Natural killer cell (primary cell): ENCODE measurements at regions not wholly inside any gene's neighbourhood (a gene's known extent, or its start where the extent isn't known, plus 50 kb on each side); places are given as distances from the start of the nearest gene placed in this dataset.

ENCODE experiments used
- ATAC-seq, 3 donors: fragments of 150-1000 bp in 2 of 3; fragments of 200-7000 bp in 1 of 3; cut with Tn5 transposase; 1 replicate in 1 of 3; 2 replicates in 2 of 3; pipeline ENCODE4 v1.10.0; 2021; ENCODE audit warnings: mild to moderate bottlenecking in 2 of 3, moderate library complexity in 2 of 3
- DNase-seq, 2 donors: peaks; one replicate each; pipeline versions ENCODE4 v3.0.0 to v3.0.0-alpha.2; 2013 to 2021; ENCODE audit warnings: mixed read lengths in 1 of 2
- H3K27ac ChIP-seq: one replicate; pipeline ENCODE4 v1.5.1; 2013; ENCODE audit warnings: mild to moderate bottlenecking, low read length
- H3K27me3 ChIP-seq: one replicate; pipeline ENCODE4 v1.6.1; 2013; ENCODE audit warnings: low read length; ENCODE audit not compliant: control insufficient read depth, insufficient read depth
- H3K36me3 ChIP-seq: one replicate; pipeline ENCODE4 v1.6.1; 2013; ENCODE audit warnings: low read length; ENCODE audit not compliant: control insufficient read depth, insufficient read depth
- H3K4me1 ChIP-seq: one replicate; pipeline ENCODE4 v1.6.1; 2013; ENCODE audit warnings: low read length; ENCODE audit not compliant: control insufficient read depth, insufficient read depth
- H3K4me3 ChIP-seq: one replicate; pipeline ENCODE4 v1.5.1; 2013; ENCODE audit warnings: low read length
- H3K9me3 ChIP-seq: one replicate; pipeline ENCODE4 v1.6.1; 2013; ENCODE audit warnings: low read length; ENCODE audit not compliant: control insufficient read depth, insufficient read depth
- H3K27ac Mint-ChIP-seq, 2 donors: one replicate each; pipeline ENCODE4 v1.8.0; 2022; ENCODE audit warnings: mild to moderate bottlenecking in 2 of 2, mixed read lengths in 2 of 2, moderate library complexity in 1 of 2
- H3K27me3 Mint-ChIP-seq, 2 donors: one replicate each; pipeline ENCODE4 v1.8.0; 2022; ENCODE audit warnings: low read depth in 2 of 2, mixed read lengths in 2 of 2
- H3K36me3 Mint-ChIP-seq: one replicate; pipeline ENCODE4 v1.8.0; 2022; ENCODE audit warnings: mixed read lengths
- H3K4me1 Mint-ChIP-seq, 2 donors: one replicate each; pipeline ENCODE4 v1.8.0; 2022; ENCODE audit warnings: mixed read lengths in 2 of 2
- H3K4me3 Mint-ChIP-seq: one replicate; pipeline ENCODE4 v1.8.0; 2022; ENCODE audit warnings: mild to moderate bottlenecking, moderate library complexity, mixed read lengths
- H3K9me3 Mint-ChIP-seq, 2 donors: one replicate each; pipeline ENCODE4 v1.8.0; 2022; ENCODE audit warnings: mixed read lengths in 2 of 2
- CTCF ChIP-seq: fragments of 200-600 bp; IDR thresholded peaks from one replicate; pipeline ENCODE4 v1.8.0; 2022; ENCODE audit warnings: antibody characterized with exemption
- WGBS: methylation state at CpG from one replicate; pipeline ENCODE4 v1.1.7; 2013; ENCODE audit warnings: missing lambda C conversion rate; ENCODE audit not compliant: insufficient coverage; 5-methylcytosine and 5-hydroxymethylcytosine counted together
- intact Hi-C: fragments of 100-400 bp; cut with micrococcal nuclease; formaldehyde crosslinking; loops from one replicate; pipeline ENCODE4 v1.14.2; 2022

GRCh38 chr12:81811778-81812125 lies 52.6 kb upstream of the PPFIA2 start:
- H3K4me3 Mint-ChIP-seq, result no peak overlapping the region

GRCh38 chr12:81811061-81811777 lies 52.1 kb upstream of the PPFIA2 start:
- no peak overlapping the region for H3K4me3 ChIP-seq
- H3K4me3 Mint-ChIP-seq, result no peak overlapping the region
- peaks cover 4% of the 10 kb centered on the region in 2 donors for H3K9me3 Mint-ChIP-seq
- no peak overlapping the region for H3K27ac ChIP-seq
- H3K4me1 ChIP-seq, result no peaks in the 10 kb centered on the region
- H3K36me3 Mint-ChIP-seq, result no peaks in the 10 kb centered on the region
- no peak for TF ChIP-seq CTCF
- peaks cover 14 to 31% of the 10 kb centered on the region in 2 donors for H3K27me3 Mint-ChIP-seq
- H3K9me3 ChIP-seq, result no peaks in the 10 kb centered on the region
- WGBS, result 98% methylated on average over 6 of the region's 7 CpGs
- intact Hi-C loops, result no loop called here
- peaks cover 17% of the 10 kb centered on the region in 2 donors for H3K4me1 Mint-ChIP-seq
- no peaks in the 10 kb centered on the region for H3K36me3 ChIP-seq
- no peak overlapping the region for H3K27ac Mint-ChIP-seq
- H3K27me3 ChIP-seq, result no peaks in the 10 kb centered on the region
- ATAC-seq (no peak), DNase-seq (no peak)

More at GRCh38 chr12:81811778-81812125, 52.6 kb upstream of the PPFIA2 start:
- WGBS, result 91% methylated on average over 5 of the region's 5 CpGs
- no peak for DNase-seq
- no peaks in the 10 kb centered on the region for H3K36me3 Mint-ChIP-seq
- no peak overlapping the region for H3K27ac Mint-ChIP-seq
- ATAC-seq, result no peak
- peaks cover 4% of the 10 kb centered on the region in 2 donors for H3K9me3 Mint-ChIP-seq
- H3K36me3 ChIP-seq, result no peaks in the 10 kb centered on the region
- no peaks in the 10 kb centered on the region for H3K27me3 ChIP-seq
- no peak for TF ChIP-seq CTCF
- no peaks in the 10 kb centered on the region for H3K4me1 ChIP-seq
- no peak overlapping the region for H3K27ac ChIP-seq
- intact Hi-C loops, result no loop called here
- H3K4me1 Mint-ChIP-seq, result peaks cover 17% of the 10 kb centered on the region in 2 donors
- H3K27me3 Mint-ChIP-seq, result peaks cover 14 to 31% of the 10 kb centered on the region in 2 donors
- H3K9me3 ChIP-seq, result no peaks in the 10 kb centered on the region
- H3K4me3 ChIP-seq, result no peak overlapping the region

GRCh38 chr12:81809829-81810595 lies 50.9 kb upstream of the PPFIA2 start:
- H3K4me1 ChIP-seq, result no peaks in the 10 kb centered on the region
- 26% methylated on average over 4 of the region's 4 CpGs for WGBS
- no peaks in the 10 kb centered on the region for H3K36me3 ChIP-seq
- DNase-seq, result no peak
- TF ChIP-seq CTCF, result no peak
- no peaks in the 10 kb centered on the region for H3K9me3 ChIP-seq
- Mint-ChIP-seq H3K4me1 (peaks cover 8 to 9% of the 10 kb centered on the region in 2 donors), H3K27ac (no peak overlapping the region), H3K36me3 (no peaks in the 10 kb centered on the region), H3K27me3 (peaks cover 14 to 24% of the 10 kb centered on the region in 2 donors), H3K4me3 (no peak overlapping the region), H3K9me3 (peaks cover 4% of the 10 kb centered on the region in 2 donors)
- no peaks in the 10 kb centered on the region for H3K27me3 ChIP-seq
- intact Hi-C loops, result no loop called here
- H3K27ac ChIP-seq, result no peak overlapping the region
- H3K4me3 ChIP-seq, result no peak overlapping the region
- ATAC-seq, result no peak
